ENCODE measurements at regions not wholly inside any gene's neighbourhood (a gene's known extent, or its start where the extent isn't known, plus 50 kb on each side); places are given as distances from the start of the nearest gene placed in this dataset.

DNA sequence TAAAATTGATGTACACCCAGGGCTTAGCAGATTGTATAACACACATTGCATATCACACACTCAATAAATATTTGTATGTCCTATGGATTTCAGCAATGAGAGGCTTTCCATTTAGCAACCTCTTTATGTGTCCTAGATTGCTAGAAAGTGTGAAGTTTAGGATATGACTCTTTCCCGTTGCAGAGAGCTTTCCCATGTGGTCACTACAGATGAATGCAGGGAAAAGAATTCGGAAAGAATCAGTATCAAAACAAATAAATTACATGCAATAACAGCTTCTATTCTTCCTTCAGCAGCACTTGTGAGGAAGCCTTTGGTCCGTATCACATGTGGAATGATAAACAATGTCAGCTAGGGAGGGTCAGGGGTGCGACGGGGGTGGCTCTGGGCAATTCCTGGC, 870.1 kb downstream of the C6orf118 start:
- Mint-ChIP-seq H3K4me3 (ENCODE audit: unreplicated experiment) (no peak overlapping the region), H3K36me3 (ENCODE audit: insufficient read depth, unreplicated experiment) (no peaks in the 10 kb centered on the region), H3K4me1 (ENCODE audit: insufficient read depth, unreplicated experiment) (no peaks in the 10 kb centered on the region), H3K27me3 (ENCODE audit: insufficient read depth, unreplicated experiment) (no peaks in the 10 kb centered on the region), H3K27ac (ENCODE audit: low read depth, unreplicated experiment) (no peak overlapping the region), H3K9me3 (ENCODE audit: unreplicated experiment) (peaks cover 24% of the 10 kb centered on the region)
- intact Hi-C loops (cut with micrococcal nuclease): no loop called here
- BruUV-seq (replicated peaks): no TSS peak
- TF ChIP-seq, protein P1, sequence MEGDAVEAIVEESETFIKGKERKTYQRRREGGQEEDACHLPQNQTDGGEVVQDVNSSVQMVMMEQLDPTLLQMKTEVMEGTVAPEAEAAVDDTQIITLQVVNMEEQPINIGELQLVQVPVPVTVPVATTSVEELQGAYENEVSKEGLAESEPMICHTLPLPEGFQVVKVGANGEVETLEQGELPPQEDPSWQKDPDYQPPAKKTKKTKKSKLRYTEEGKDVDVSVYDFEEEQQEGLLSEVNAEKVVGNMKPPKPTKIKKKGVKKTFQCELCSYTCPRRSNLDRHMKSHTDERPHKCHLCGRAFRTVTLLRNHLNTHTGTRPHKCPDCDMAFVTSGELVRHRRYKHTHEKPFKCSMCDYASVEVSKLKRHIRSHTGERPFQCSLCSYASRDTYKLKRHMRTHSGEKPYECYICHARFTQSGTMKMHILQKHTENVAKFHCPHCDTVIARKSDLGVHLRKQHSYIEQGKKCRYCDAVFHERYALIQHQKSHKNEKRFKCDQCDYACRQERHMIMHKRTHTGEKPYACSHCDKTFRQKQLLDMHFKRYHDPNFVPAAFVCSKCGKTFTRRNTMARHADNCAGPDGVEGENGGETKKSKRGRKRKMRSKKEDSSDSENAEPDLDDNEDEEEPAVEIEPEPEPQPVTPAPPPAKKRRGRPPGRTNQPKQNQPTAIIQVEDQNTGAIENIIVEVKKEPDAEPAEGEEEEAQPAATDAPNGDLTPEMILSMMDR (IDR thresholded peaks at IDR 0.05; ENCODE audit: unreplicated experiment): no peak
- ChIA-PET POLR2A (no interaction called here), CTCF (interaction anchor here (0.9 kb wide), 1 partner anchor 44 kb away, joined by 3 read pairs; no protein-coding TSS in a partner anchor)
- DNase-seq (ENCODE audit: unreplicated experiment): no peak

DNA sequence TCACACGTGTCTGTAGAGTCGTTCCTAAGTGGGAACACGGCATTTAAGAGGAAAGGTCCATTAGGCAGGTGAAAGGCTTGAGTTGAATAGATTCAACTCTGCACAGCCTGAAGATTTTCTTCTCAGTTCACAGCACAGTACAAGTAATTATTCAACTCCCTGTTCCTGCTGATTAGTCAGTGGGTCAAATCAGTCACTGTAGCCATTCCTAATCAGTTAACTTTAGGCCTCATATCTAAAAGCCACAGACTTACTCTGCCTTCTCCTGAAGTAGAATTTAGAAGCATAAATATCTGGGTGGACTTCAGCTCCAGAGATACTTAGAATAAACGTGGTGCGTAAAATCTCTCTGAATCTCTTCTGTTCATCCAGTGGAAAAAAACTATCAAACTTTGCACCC, 872.4 kb downstream of the C6orf118 start:
- intact Hi-C loops (cut with micrococcal nuclease): no loop called here
- Mint-ChIP-seq H3K9me3 (ENCODE audit: unreplicated experiment) (peaks cover 15% of the 10 kb centered on the region), H3K4me3 (ENCODE audit: unreplicated experiment) (no peak overlapping the region), H3K27ac (ENCODE audit: low read depth, unreplicated experiment) (no peak overlapping the region), H3K27me3 (ENCODE audit: insufficient read depth, unreplicated experiment) (no peaks in the 10 kb centered on the region), H3K4me1 (ENCODE audit: insufficient read depth, unreplicated experiment) (no peaks in the 10 kb centered on the region), H3K36me3 (ENCODE audit: insufficient read depth, unreplicated experiment) (no peaks in the 10 kb centered on the region)
- CTCF ChIA-PET: no interaction called here
- TF ChIP-seq, protein P1 (IDR thresholded peaks at IDR 0.05; ENCODE audit: unreplicated experiment): no peak
- POLR2A ChIA-PET: no interaction called here
- no peak for DNase-seq (ENCODE audit: unreplicated experiment)
- BruUV-seq (replicated peaks): no TSS peak

DNA sequence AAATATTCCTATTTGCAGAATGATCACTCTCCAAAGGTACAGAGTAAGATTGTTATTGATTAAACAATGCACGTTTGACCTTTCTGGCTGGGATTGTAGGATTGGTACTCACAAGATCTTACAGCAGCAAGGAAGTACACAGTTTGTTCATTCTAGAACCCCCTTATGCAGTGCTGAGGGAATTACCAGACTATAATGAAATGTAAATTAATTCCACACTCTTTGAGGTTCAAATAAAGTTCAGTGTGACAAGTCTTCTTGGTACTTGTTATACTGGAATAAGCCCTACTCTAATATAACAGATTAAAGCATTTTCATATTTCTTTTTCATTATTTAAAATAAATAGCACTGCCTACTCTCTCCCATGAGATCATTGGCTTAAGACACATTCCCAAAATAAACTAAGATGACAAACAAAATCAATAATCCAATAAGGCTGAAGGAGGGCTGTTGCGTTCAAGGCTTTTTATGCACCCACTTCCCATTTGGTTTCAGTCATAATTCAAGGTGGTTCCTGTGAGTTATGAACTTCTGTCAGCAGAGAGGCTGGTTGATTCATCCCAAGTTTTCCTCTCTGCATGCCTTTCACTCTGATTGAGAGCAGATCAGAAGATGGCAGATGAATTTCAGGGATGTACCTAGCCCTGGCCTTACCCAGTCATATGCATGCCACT, 881.5 kb downstream of the C6orf118 start:
- no TSS peak for BruUV-seq (replicated peaks)
- Mint-ChIP-seq H3K9me3 (ENCODE audit: unreplicated experiment) (peaks cover 5% of the 10 kb centered on the region), H3K4me3 (ENCODE audit: unreplicated experiment) (no peak overlapping the region), H3K4me1 (ENCODE audit: insufficient read depth, unreplicated experiment) (no peaks in the 10 kb centered on the region), H3K36me3 (ENCODE audit: insufficient read depth, unreplicated experiment) (no peaks in the 10 kb centered on the region), H3K27ac (ENCODE audit: low read depth, unreplicated experiment) (no peak overlapping the region), H3K27me3 (ENCODE audit: insufficient read depth, unreplicated experiment) (no peaks in the 10 kb centered on the region)
- CTCF ChIA-PET: no interaction called here
- DNase-seq (ENCODE audit: unreplicated experiment): no peak
- TF ChIP-seq, protein P1 (IDR thresholded peaks at IDR 0.05; ENCODE audit: unreplicated experiment): no peak
- intact Hi-C loops (cut with micrococcal nuclease): no loop called here
- POLR2A ChIA-PET: no interaction called here

DNA sequence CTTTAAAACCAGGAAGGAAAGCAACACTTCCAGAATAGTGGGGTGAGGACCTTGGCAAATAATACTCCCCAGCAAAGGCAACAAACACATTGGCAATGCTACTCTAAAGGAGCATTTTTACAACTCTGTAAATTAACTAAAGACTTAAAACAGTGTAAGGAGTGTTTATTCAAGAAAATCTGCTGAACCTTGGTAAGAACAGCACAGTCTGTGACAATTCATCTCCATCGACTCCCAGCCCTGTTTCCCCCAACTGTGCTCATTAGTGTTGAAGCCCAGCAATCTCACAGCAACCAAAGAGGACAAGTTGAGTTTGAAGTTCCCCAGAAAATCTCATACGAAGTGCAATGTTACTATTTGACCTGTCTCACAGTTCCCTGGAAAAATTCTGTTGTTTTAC, 884.9 kb downstream of the C6orf118 start:
- Mint-ChIP-seq H3K9me3 (ENCODE audit: unreplicated experiment) (peaks cover 9% of the 10 kb centered on the region), H3K4me1 (ENCODE audit: insufficient read depth, unreplicated experiment) (no peaks in the 10 kb centered on the region), H3K27me3 (ENCODE audit: insufficient read depth, unreplicated experiment) (no peaks in the 10 kb centered on the region), H3K4me3 (ENCODE audit: unreplicated experiment) (no peak overlapping the region), H3K27ac (ENCODE audit: low read depth, unreplicated experiment) (no peak overlapping the region), H3K36me3 (ENCODE audit: insufficient read depth, unreplicated experiment) (no peaks in the 10 kb centered on the region)
- TF ChIP-seq, protein P1 (IDR thresholded peaks at IDR 0.05; ENCODE audit: unreplicated experiment): no peak
- no peak for DNase-seq (ENCODE audit: unreplicated experiment)
- ChIA-PET POLR2A (interaction anchor here (0.6 kb wide), 1 partner anchor 24 kb away, joined by 3 read pairs; no protein-coding TSS in a partner anchor), CTCF (no interaction called here)
- intact Hi-C loops (cut with micrococcal nuclease): no loop called here
- no TSS peak for BruUV-seq (replicated peaks)
